HepG2 (cell line): ENCODE measurements at regions not wholly inside any gene's neighbourhood (a gene's known extent, or its start where the extent isn't known, plus 50 kb on each side); places are given as distances from the start of the nearest gene placed in this dataset.

Experiments used
- ERF ChIP-seq: IDR thresholded peaks from 2 replicates; pipeline ENCODE4 v1.6.1; 2018; ENCODE audit warnings: missing biosample characterization, missing genetic modification reagents
- FOXO4 ChIP-seq: sonication (generic); formaldehyde crosslinking; conservative IDR thresholded peaks from 2 replicates; pipeline ENCODE4 v1.8.1; 2023; ENCODE audit warnings: missing genetic modification reagents
- FUBP1 ChIP-seq: sonication (generic); formaldehyde crosslinking; IDR thresholded peaks from 2 replicates; pipeline ENCODE4 v1.5.1; 2020; ENCODE audit warnings: missing genetic modification reagents, mild to moderate bottlenecking, borderline replicate concordance
- GZF1 ChIP-seq: sonication (generic); formaldehyde crosslinking; IDR thresholded peaks from 2 replicates; pipeline ENCODE4 v1.5.1; 2020; ENCODE audit warnings: mild to moderate bottlenecking, missing genetic modification reagents
- HNF1B ChIP-seq: sonication (generic); formaldehyde crosslinking; IDR thresholded peaks from 2 replicates; pipeline ENCODE4 v1.5.1; 2020; ENCODE audit warnings: mild to moderate bottlenecking, moderate library complexity, missing genetic modification reagents
- HNF4G ChIP-seq, 2 experiments: sonication (generic) in 1 of 2; formaldehyde crosslinking in 1 of 2; IDR thresholded peaks; 2 replicates each; pipeline versions ENCODE4 v1.4.0 to v1.6.1; 2011 to 2020; ENCODE audit warnings: borderline replicate concordance in 2 of 2, low read depth in 2 of 2, mild to moderate bottlenecking in 2 of 2, low read length in 1 of 2, missing genetic modification reagents in 1 of 2, moderate library complexity in 1 of 2
- IKZF1 ChIP-seq: fragments of 450-650 bp; IDR thresholded peaks from 2 replicates; pipeline ENCODE4 v1.7.1; 2016
- MAFK ChIP-seq, 2 experiments: IDR thresholded peaks in 1 of 2; conservative IDR thresholded peaks in 1 of 2; 2 replicates each; pipeline ENCODE4 v1.6.1; 2011; ENCODE audit warnings: improper control_type of control experiment in 2 of 2, low read length in 2 of 2
- NFKB2 ChIP-seq: sonication (generic); formaldehyde crosslinking; IDR thresholded peaks from 2 replicates; pipeline ENCODE4 v1.4.0; 2020; ENCODE audit warnings: missing genetic modification reagents, borderline replicate concordance
- PHF20 ChIP-seq: sonication (generic); formaldehyde crosslinking; IDR thresholded peaks from 2 replicates; pipeline ENCODE4 v1.5.0; 2020; ENCODE audit warnings: mild to moderate bottlenecking, missing genetic modification reagents
- PRDM10 ChIP-seq: sonication (generic); formaldehyde crosslinking; IDR thresholded peaks from 2 replicates; pipeline ENCODE4 v1.4.0; 2020; ENCODE audit warnings: low read depth, missing genetic modification reagents
- PRPF4 ChIP-seq: fragments of 200-400 bp; formaldehyde crosslinking; IDR thresholded peaks from 2 replicates; pipeline ENCODE4 v1.6.1; 2016; ENCODE audit warnings: low read length, low read depth; ENCODE audit not compliant: poor library complexity, severe bottlenecking
- SIN3A ChIP-seq: IDR thresholded peaks from 2 replicates; pipeline ENCODE4 v1.6.1; 2011; ENCODE audit warnings: low read depth, mild to moderate bottlenecking, control low read depth, low read length, borderline replicate concordance
- SYNCRIP ChIP-seq: fragments of 200-400 bp; formaldehyde crosslinking; IDR thresholded peaks from 2 replicates; pipeline ENCODE4 v1.6.1; 2018; ENCODE audit warnings: mild to moderate bottlenecking, low read depth, low read length; ENCODE audit not compliant: insufficient read depth
- TCF7 ChIP-seq: sonication (generic); IDR thresholded peaks from 2 replicates; pipeline ENCODE4 v1.6.1; 2016; ENCODE audit warnings: antibody characterized with exemption, low read depth
- THRA ChIP-seq: sonication (generic); formaldehyde crosslinking; IDR thresholded peaks from 2 replicates; pipeline ENCODE4 v1.4.0; 2020; ENCODE audit warnings: missing genetic modification reagents, borderline replicate concordance
- ZNF776 ChIP-seq: sonication (generic); formaldehyde crosslinking; IDR thresholded peaks from 2 replicates; pipeline ENCODE4 v1.4.0; 2020; ENCODE audit warnings: mild to moderate bottlenecking, missing genetic modification reagents

GRCh38 chr6:82086944-82087343, 160.6 kb downstream of the IBTK start (continued):
- no peak for TF ChIP-seq HNF1B (CRISPR knock-in tag)
- no peak for TF ChIP-seq PHF20 (CRISPR knock-in tag)
- TF ChIP-seq THRA (CRISPR knock-in tag), result no peak
- no peak for TF ChIP-seq PRDM10 (CRISPR knock-in tag)
- TF ChIP-seq ERF (CRISPR knock-in tag), result no peak
- no peak for TF ChIP-seq HNF4G (IDR thresholded peaks at IDR 0.05; ENCODE audit: borderline replicate concordance, low read depth, low read length)
- no peak for TF ChIP-seq HNF4G (CRISPR knock-in tag; IDR thresholded peaks at IDR 0.05; ENCODE audit: borderline replicate concordance, low read depth)
- TF ChIP-seq FUBP1 (CRISPR knock-in tag), result no peak
- peak; percentile 99 for TF ChIP-seq GZF1
- no peak for TF ChIP-seq NFKB2 (CRISPR knock-in tag)
- no peak for TF ChIP-seq ZNF776 (CRISPR knock-in tag)
- TF ChIP-seq SYNCRIP, result no peak
- TF ChIP-seq IKZF1, result no peak
- TF ChIP-seq MAFK (conservative IDR thresholded peaks at IDR 0.05 in 1 of 2, IDR thresholded peaks at IDR 0.05 in 1 of 2; ENCODE audit: low read length in 2 of 2), result no peak
- no peak for TF ChIP-seq PRPF4
- TF ChIP-seq TCF7, result peak; percentile 67
- TF ChIP-seq SIN3A, result no peak
- TF ChIP-seq FOXO4 (CRISPR knock-in tag), result 0 out of 2 replicates have a peak, but pooled peaks have one; percentile 18
